HCT116 (cell line): ENCODE measurements at regions not wholly inside any gene's neighbourhood (a gene's known extent, or its start where the extent isn't known, plus 50 kb on each side); places are given as distances from the start of the nearest gene placed in this dataset.

Experiments
- ATAC-seq: fragments of 200-7000 bp; cut with Tn5 transposase; 2 replicates; pipeline ENCODE4 v1.9.1; 2020; ENCODE audit warnings: mild to moderate bottlenecking, moderate library complexity
- BruUV-seq: library from RNA; stranded (reverse); fragments of 400-500 nt; replicated peaks from 2 replicates; lab custom pipeline; 2021; lab: Mats Ljungman, UMichigan
- CTCF ChIA-PET: fragments of 300-600 bp; sonication (Branson Sonifier 250); formaldehyde crosslinking; loops from one replicate; lab custom pipeline; 2021; ENCODE audit warnings: antibody characterized with exemption; lab: Charles Lee
- POLR2A ChIA-PET: fragments of 300-600, 350-600 bp; sonication (Branson Sonifier 250); formaldehyde crosslinking; loops from one replicate; lab custom pipeline; 2021; ENCODE audit warnings: antibody characterized with exemption; lab: Charles Lee
- RAD21 ChIA-PET, 2 experiments: fragments of 300-600 bp; sonication (Branson Sonifier 250); formaldehyde crosslinking; loops; one replicate each; lab custom pipeline; 2023; ENCODE audit warnings: low total read pairs in 2 of 2; ENCODE audit not compliant: uncharacterized antibody in 2 of 2, unreplicated experiment in 2 of 2, low non-redundant PET in 1 of 2; lab: Charles Lee
- DNase-seq: peaks from one replicate; pipeline ENCODE4 v3.0.0-alpha.2; 2010; ENCODE audit warnings: low read depth, low spot score
- H2AFZ ChIP-seq: fragments of 200-600 bp; shearing (Covaris generic), sonication (generic); 2 replicates; pipeline ENCODE4 v1.6.1; 2017; ENCODE audit warnings: low read depth, mixed run types, mixed read lengths, antibody characterized with exemption, low read length; ENCODE audit not compliant: poor library complexity, severe bottlenecking
- H3K27ac ChIP-seq: 2 replicates; pipeline ENCODE4 v1.5.1; 2012; ENCODE audit warnings: low read depth, low read length
- H3K27me3 ChIP-seq: fragments of 200-600 bp; sonication (generic); 2 replicates; pipeline ENCODE4 v1.6.1; 2016; ENCODE audit warnings: mixed run types, low read length, mixed read lengths; ENCODE audit not compliant: insufficient read depth
- H3K36me3 ChIP-seq, 2 experiments: fragments of 200-500 bp in 1 of 2; fragments of 200-600 bp in 1 of 2; sonication (Bioruptor generic) in 1 of 2; sonication (generic) in 1 of 2; 2 replicates each; pipeline versions ENCODE4 v1.5.1 to v1.6.1; 2014 to 2016; ENCODE audit warnings: low read length in 2 of 2, inconsistent platforms in 1 of 2, mixed read lengths in 1 of 2, mixed run types in 1 of 2; ENCODE audit not compliant: insufficient read depth in 2 of 2, control insufficient read depth in 1 of 2
- H3K4me1 ChIP-seq, 2 experiments: fragments of 200-600 bp in 1 of 2; sonication (generic) in 1 of 2; 2 replicates each; pipeline versions ENCODE4 v1.5.1 to v1.6.1; 2012 to 2017; ENCODE audit warnings: low read length in 2 of 2, inconsistent platforms in 1 of 2, mild to moderate bottlenecking in 1 of 2, mixed read lengths in 1 of 2, mixed run types in 1 of 2, moderate library complexity in 1 of 2; ENCODE audit not compliant: insufficient read depth in 2 of 2, control insufficient read depth in 1 of 2
- H3K4me2 ChIP-seq: fragments of 200-600 bp; sonication (generic); 2 replicates; pipeline ENCODE4 v1.6.1; 2017; ENCODE audit warnings: mixed run types, low read length, mixed read lengths
- H3K4me3 ChIP-seq, 2 experiments: fragments of 200-600 bp in 1 of 2; sonication (generic) in 1 of 2; replicated peaks in 1 of 2; 2 replicates each; pipeline ENCODE4 v1.5.1; 2011 to 2016; ENCODE audit warnings: low read length in 2 of 2, control low read depth in 1 of 2, low read depth in 1 of 2, mild to moderate bottlenecking in 1 of 2, mixed read lengths in 1 of 2, mixed run types in 1 of 2
- H3K79me2 ChIP-seq: fragments of 200-600 bp; sonication (generic); 2 replicates; pipeline ENCODE4 v1.6.1; 2017; ENCODE audit warnings: mild to moderate bottlenecking, mixed run types, low read length, moderate library complexity, mixed read lengths; ENCODE audit not compliant: insufficient read depth
- H3K9ac ChIP-seq: fragments of 200-600 bp; sonication (generic); 2 replicates; pipeline ENCODE4 v1.6.1; 2016; ENCODE audit warnings: low read length, mixed read lengths
- H3K9me2 ChIP-seq: fragments of 200-600 bp; sonication (generic), shearing (Covaris generic); 2 replicates; pipeline ENCODE4 v1.6.1; 2017; ENCODE audit warnings: mixed run types, mild to moderate bottlenecking, moderate library complexity; ENCODE audit not compliant: insufficient read depth
- H3K9me3 ChIP-seq, 2 experiments: fragments of 200-500 bp in 1 of 2; fragments of 200-600 bp in 1 of 2; sonication (Bioruptor generic) in 1 of 2; sonication (generic) in 1 of 2; 2 replicates each; pipeline ENCODE4 v1.6.1; 2014 to 2017; ENCODE audit warnings: low read length in 2 of 2, mixed read lengths in 2 of 2, inconsistent platforms in 1 of 2, low read depth in 1 of 2, mild to moderate bottlenecking in 1 of 2, mixed run types in 1 of 2, moderate library complexity in 1 of 2; ENCODE audit not compliant: control insufficient read depth in 1 of 2, insufficient read depth in 1 of 2
- H4K20me1 ChIP-seq: fragments of 200-600 bp; sonication (generic), shearing (Covaris generic); 2 replicates; pipeline ENCODE4 v1.6.1; 2017; ENCODE audit warnings: mixed run types, mild to moderate bottlenecking, moderate library complexity; ENCODE audit not compliant: insufficient read depth
- CEBPB ChIP-seq: IDR thresholded peaks from 2 replicates; pipeline ENCODE4 v1.6.1; 2012; ENCODE audit warnings: low read depth
- ELF1 ChIP-seq: IDR thresholded peaks from 2 replicates; pipeline ENCODE4 v1.6.1; 2012; ENCODE audit warnings: low read depth, borderline replicate concordance
- EZH2 ChIP-seq: fragments of 200-600 bp; sonication (generic); IDR thresholded peaks from 2 replicates; pipeline ENCODE4 v1.6.1; 2017; ENCODE audit warnings: antibody characterized with exemption, mixed run types
- FOSL1 ChIP-seq: IDR thresholded peaks from 2 replicates; pipeline ENCODE4 v1.6.1; 2012; ENCODE audit warnings: low read depth
- JUND ChIP-seq: IDR thresholded peaks from 2 replicates; pipeline ENCODE4 v1.6.1; 2012
- POLR2A ChIP-seq: IDR thresholded peaks from 2 replicates; pipeline ENCODE4 v1.7.0; 2011; ENCODE audit warnings: borderline replicate concordance; ENCODE audit not compliant: insufficient read depth, insufficient read length; ENCODE audit errors: extremely low read depth
- SP1 ChIP-seq: IDR thresholded peaks from 2 replicates; pipeline ENCODE4 v1.6.1; 2012; ENCODE audit warnings: low read depth
- TCF7L2 ChIP-seq: IDR thresholded peaks from 2 replicates; pipeline ENCODE4 v1.7.0; 2011; ENCODE audit warnings: borderline replicate concordance, inconsistent platforms; ENCODE audit not compliant: insufficient read depth, insufficient read length; ENCODE audit errors: extremely low read depth
- YY1 ChIP-seq: IDR thresholded peaks from 2 replicates; pipeline ENCODE4 v1.6.1; 2011; ENCODE audit warnings: low read length, low read depth, moderate library complexity, mild to moderate bottlenecking; ENCODE audit not compliant: insufficient replicate concordance; ENCODE audit errors: extremely low read depth
- ZFX ChIP-seq: fragments of 450-650 bp; IDR thresholded peaks from 2 replicates; pipeline ENCODE4 v1.6.1; 2017
- ZNF274 ChIP-seq: fragments of 200-500 bp; sonication (Bioruptor generic); IDR thresholded peaks from 2 replicates; pipeline ENCODE4 v1.6.1; 2014; ENCODE audit warnings: mild to moderate bottlenecking, low read depth, low read length, inconsistent platforms
- intact Hi-C: fragments of 100-400 bp; cut with micrococcal nuclease; formaldehyde crosslinking; loops from 2 replicates; pipeline ENCODE4 v1.10.0; 2022
- TF ChIP-seq, protein P1 (sequence below): IDR thresholded peaks from 2 replicates; pipeline ENCODE4 v1.6.1; 2011; ENCODE audit warnings: mild to moderate bottlenecking, low read length, moderate library complexity; ENCODE audit not compliant: insufficient replicate concordance; ENCODE audit errors: extremely low read depth
- TF ChIP-seq, protein P2 (sequence below), 3 experiments: fragments of 200-600 bp in 1 of 3; sonication (generic) in 1 of 3; IDR thresholded peaks in 2 of 3; conservative IDR thresholded peaks in 1 of 3; 2 replicates each; pipeline ENCODE4 v1.5.1; 2012 to 2017; ENCODE audit warnings: low read depth in 2 of 3, low read length in 2 of 3, antibody characterized with exemption in 1 of 3, borderline replicate concordance in 1 of 3, control low read depth in 1 of 3, mild to moderate bottlenecking in 1 of 3, mixed read lengths in 1 of 3, mixed run types in 1 of 3, moderate library complexity in 1 of 3; ENCODE audit not compliant: insufficient read depth in 1 of 3
- TF ChIP-seq, protein P3 (sequence below): IDR thresholded peaks from 2 replicates; pipeline ENCODE4 v1.6.1; 2012

DNA sequence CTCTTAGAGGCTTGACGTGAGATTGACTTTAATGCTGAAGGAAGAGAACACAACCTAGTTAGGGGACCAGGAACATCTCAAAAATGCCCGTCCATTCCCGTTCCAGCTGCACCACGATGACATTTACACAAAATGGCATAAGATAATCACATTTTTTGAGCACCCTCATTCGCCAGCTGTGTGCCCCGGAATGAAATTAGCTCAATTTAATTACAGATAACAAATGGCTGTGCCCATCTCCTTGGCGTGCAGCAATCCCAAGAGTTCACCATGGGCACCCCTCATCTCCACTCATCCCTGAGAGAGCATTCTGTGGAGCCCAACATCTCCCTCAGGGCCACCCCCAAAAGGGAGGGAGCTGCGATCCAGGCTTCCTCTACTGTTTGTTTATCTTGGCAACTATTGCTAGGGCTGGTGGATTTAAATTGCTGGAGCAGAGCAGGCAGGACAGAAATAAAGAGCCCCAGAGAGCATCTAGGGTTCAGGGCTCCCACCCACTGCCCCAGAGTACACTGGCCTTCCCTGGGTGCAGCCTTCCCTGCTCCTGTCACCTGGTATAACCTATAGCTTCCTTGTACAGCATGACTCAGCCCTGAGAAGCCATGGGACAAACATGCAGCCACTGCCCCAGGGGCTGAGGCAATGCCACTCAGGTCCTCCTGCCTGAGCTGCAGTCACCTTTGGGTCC is 263.5 kb downstream of the ZEB1 start:
- Histone ChIP-seq H2AFZ (peak overlapping the region; percentile 82), H3K9ac (peak overlapping the region; percentile 21), H3K9me2 (no peaks in the 10 kb centered on the region), H3K36me3 (no peaks in the 10 kb centered on the region), H3K27me3 (no peaks in the 10 kb centered on the region), H3K4me3 (peak overlapping the region in 1 of 2 experiments; percentile 31; a peak in 1 of 4 replicates), H3K4me2 (peak overlapping the region; percentile 68), H3K4me1 (peaks cover 17 to 32% of the 10 kb centered on the region in 2 experiments), H3K79me2 (no peaks in the 10 kb centered on the region), H3K27ac (peak overlapping the region; percentile 31; the same call in 1 of the 2 replicates), H4K20me1 (no peaks in the 10 kb centered on the region), H3K9me3 (no peaks in the 10 kb centered on the region)
- ChIA-PET POLR2A (interaction anchor here (1.3 kb wide), 1 partner anchor 9 kb away, joined by 3 read pairs; no protein-coding TSS in a partner anchor), RAD21 (no interaction called here), CTCF (no interaction called here)
- DNase-seq = peak; percentile 19
- TF ChIP-seq ELF1 (no peak), FOSL1 (peak; percentile 27; the same call in 1 of the 2 replicates)
- BruUV-seq = no TSS peak
- intact Hi-C loops = no loop called here
- ATAC-seq = peak; percentile 87

DNA sequence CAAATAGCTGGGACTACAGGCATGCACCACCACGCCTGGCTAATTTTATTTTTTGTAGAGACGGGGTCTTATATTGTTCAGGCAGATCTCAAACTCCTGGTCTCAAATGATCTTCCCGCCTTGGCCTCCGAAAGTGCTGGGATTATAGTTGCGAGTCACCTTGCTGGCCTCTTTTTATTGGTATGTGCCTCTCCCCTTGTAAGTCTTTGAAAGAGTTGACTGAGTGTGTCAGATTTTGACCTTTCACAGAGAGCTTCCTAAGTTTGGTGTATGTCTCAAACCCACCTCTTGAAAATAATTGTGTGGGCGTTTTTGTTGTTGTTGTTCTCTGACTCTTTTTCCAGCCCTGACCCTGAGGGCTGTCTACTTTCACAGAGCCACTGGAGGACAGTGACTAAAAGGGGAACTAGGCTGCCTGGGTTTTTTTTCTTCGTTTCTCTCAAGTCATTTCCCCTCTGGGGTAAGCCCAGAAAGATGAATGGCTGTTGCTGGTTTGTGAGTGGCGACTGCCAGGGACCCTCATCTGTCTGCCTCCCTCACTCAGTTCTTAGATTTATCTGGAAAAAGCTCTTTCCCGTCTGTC is 262.8 kb downstream of the ZEB1 start:
- Histone ChIP-seq H3K4me3 (no peak overlapping the region), H3K79me2 (no peaks in the 10 kb centered on the region), H3K4me2 (peak overlapping the region; percentile 68), H3K27ac (no peak overlapping the region), H3K27me3 (no peaks in the 10 kb centered on the region), H3K9ac (peak overlapping the region; percentile 21; the same call in 1 of the 2 replicates), H3K4me1 (peaks cover 17 to 32% of the 10 kb centered on the region in 2 experiments), H3K9me2 (no peaks in the 10 kb centered on the region), H4K20me1 (no peaks in the 10 kb centered on the region), H2AFZ (peak overlapping the region; percentile 82), H3K36me3 (no peaks in the 10 kb centered on the region), H3K9me3 (no peaks in the 10 kb centered on the region)
- ChIA-PET CTCF (no interaction called here), POLR2A (interaction anchor here (1.3 kb wide), 1 partner anchor 9 kb away, joined by 3 read pairs; no protein-coding TSS in a partner anchor), RAD21 (no interaction called here)
- no TSS peak for BruUV-seq
- intact Hi-C loops = no loop called here
- ATAC-seq (no peak; the same call in 1 of the 2 replicates), DNase-seq (peak; percentile 10)
- TF ChIP-seq FOSL1 (no peak; the same call in 1 of the 2 replicates), ZFX (no peak), YY1 (no peak), TCF7L2 (no peak), JUND (no peak), EZH2 (no peak), POLR2A (no peak), SP1 (no peak), ZNF274 (no peak), CEBPB (no peak)
- TF ChIP-seq, protein P1, sequence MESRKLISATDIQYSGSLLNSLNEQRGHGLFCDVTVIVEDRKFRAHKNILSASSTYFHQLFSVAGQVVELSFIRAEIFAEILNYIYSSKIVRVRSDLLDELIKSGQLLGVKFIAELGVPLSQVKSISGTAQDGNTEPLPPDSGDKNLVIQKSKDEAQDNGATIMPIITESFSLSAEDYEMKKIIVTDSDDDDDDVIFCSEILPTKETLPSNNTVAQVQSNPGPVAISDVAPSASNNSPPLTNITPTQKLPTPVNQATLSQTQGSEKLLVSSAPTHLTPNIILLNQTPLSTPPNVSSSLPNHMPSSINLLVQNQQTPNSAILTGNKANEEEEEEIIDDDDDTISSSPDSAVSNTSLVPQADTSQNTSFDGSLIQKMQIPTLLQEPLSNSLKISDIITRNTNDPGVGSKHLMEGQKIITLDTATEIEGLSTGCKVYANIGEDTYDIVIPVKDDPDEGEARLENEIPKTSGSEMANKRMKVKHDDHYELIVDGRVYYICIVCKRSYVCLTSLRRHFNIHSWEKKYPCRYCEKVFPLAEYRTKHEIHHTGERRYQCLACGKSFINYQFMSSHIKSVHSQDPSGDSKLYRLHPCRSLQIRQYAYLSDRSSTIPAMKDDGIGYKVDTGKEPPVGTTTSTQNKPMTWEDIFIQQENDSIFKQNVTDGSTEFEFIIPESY = no peak
- TF ChIP-seq, protein P2, sequence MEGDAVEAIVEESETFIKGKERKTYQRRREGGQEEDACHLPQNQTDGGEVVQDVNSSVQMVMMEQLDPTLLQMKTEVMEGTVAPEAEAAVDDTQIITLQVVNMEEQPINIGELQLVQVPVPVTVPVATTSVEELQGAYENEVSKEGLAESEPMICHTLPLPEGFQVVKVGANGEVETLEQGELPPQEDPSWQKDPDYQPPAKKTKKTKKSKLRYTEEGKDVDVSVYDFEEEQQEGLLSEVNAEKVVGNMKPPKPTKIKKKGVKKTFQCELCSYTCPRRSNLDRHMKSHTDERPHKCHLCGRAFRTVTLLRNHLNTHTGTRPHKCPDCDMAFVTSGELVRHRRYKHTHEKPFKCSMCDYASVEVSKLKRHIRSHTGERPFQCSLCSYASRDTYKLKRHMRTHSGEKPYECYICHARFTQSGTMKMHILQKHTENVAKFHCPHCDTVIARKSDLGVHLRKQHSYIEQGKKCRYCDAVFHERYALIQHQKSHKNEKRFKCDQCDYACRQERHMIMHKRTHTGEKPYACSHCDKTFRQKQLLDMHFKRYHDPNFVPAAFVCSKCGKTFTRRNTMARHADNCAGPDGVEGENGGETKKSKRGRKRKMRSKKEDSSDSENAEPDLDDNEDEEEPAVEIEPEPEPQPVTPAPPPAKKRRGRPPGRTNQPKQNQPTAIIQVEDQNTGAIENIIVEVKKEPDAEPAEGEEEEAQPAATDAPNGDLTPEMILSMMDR (IDR thresholded peaks at IDR 0.05 in 2 of 3, conservative IDR thresholded peaks at IDR 0.05 in 1 of 3; ENCODE audit: borderline replicate concordance in 1 of 3, insufficient read depth in 1 of 3, low read depth in 2 of 3, low read length in 2 of 3) = no peak
- TF ChIP-seq, protein P3, sequence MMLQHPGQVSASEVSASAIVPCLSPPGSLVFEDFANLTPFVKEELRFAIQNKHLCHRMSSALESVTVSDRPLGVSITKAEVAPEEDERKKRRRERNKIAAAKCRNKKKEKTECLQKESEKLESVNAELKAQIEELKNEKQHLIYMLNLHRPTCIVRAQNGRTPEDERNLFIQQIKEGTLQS = no peak
